ENCODE measurements at regions not wholly inside any gene's neighbourhood (a gene's known extent, or its start where the extent isn't known, plus 50 kb on each side); places are given as distances from the start of the nearest gene placed in this dataset.

DNA sequence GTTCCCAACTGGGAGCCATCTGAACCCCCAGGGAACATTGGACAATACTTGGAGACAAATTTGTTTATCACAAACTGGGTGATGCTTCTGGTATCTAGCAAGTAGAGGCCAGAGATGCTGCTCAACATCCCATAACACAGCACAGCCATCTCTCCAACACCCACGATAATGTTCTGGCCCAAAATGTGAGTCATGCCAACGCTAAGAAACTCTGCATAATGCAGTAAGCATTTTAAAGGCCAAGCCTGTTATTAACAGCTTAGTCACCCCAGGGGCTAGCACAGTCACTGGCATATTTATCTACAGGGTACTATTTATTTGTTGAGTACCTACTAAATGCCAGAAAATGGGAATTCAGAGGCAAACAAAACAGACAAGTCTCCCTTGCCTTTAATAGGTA lies 873.1 kb upstream of the TMEM132C start:
- no peak for TF ChIP-seq CTCF (IDR thresholded peaks at IDR 0.05)
- no peak for TF ChIP-seq EZH2phosphoT487 (IDR thresholded peaks at IDR 0.05)
- TF ChIP-seq EZH2 (IDR thresholded peaks at IDR 0.05): no peak
